ENCODE measurements at regions not wholly inside any gene's neighbourhood (a gene's known extent, or its start where the extent isn't known, plus 50 kb on each side); places are given as distances from the start of the nearest gene placed in this dataset.

- TF ChIP-seq RAD21 (IDR thresholded peaks at IDR 0.05) (no peak), ZBTB33 (IDR thresholded peaks at IDR 0.05) (no peak), GABPA (IDR thresholded peaks at IDR 0.05 in 1 of 2, conservative IDR thresholded peaks at IDR 0.05 in 1 of 2) (no peak), FOXA2 (IDR thresholded peaks at IDR 0.05) (no peak), RXRA (IDR thresholded peaks at IDR 0.05) (no peak), SP1 (IDR thresholded peaks at IDR 0.05) (no peak), FOXA1 (IDR thresholded peaks at IDR 0.05) (no peak)
- TF ChIP-seq, protein P1, sequence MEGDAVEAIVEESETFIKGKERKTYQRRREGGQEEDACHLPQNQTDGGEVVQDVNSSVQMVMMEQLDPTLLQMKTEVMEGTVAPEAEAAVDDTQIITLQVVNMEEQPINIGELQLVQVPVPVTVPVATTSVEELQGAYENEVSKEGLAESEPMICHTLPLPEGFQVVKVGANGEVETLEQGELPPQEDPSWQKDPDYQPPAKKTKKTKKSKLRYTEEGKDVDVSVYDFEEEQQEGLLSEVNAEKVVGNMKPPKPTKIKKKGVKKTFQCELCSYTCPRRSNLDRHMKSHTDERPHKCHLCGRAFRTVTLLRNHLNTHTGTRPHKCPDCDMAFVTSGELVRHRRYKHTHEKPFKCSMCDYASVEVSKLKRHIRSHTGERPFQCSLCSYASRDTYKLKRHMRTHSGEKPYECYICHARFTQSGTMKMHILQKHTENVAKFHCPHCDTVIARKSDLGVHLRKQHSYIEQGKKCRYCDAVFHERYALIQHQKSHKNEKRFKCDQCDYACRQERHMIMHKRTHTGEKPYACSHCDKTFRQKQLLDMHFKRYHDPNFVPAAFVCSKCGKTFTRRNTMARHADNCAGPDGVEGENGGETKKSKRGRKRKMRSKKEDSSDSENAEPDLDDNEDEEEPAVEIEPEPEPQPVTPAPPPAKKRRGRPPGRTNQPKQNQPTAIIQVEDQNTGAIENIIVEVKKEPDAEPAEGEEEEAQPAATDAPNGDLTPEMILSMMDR (IDR thresholded peaks at IDR 0.05; ENCODE audit: low read depth, low read length, missing input control): no peak
- TF ChIP-seq, protein P2, sequence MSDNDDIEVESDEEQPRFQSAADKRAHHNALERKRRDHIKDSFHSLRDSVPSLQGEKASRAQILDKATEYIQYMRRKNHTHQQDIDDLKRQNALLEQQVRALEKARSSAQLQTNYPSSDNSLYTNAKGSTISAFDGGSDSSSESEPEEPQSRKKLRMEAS (IDR thresholded peaks at IDR 0.05): no peak
- TF ChIP-seq, protein P3, sequence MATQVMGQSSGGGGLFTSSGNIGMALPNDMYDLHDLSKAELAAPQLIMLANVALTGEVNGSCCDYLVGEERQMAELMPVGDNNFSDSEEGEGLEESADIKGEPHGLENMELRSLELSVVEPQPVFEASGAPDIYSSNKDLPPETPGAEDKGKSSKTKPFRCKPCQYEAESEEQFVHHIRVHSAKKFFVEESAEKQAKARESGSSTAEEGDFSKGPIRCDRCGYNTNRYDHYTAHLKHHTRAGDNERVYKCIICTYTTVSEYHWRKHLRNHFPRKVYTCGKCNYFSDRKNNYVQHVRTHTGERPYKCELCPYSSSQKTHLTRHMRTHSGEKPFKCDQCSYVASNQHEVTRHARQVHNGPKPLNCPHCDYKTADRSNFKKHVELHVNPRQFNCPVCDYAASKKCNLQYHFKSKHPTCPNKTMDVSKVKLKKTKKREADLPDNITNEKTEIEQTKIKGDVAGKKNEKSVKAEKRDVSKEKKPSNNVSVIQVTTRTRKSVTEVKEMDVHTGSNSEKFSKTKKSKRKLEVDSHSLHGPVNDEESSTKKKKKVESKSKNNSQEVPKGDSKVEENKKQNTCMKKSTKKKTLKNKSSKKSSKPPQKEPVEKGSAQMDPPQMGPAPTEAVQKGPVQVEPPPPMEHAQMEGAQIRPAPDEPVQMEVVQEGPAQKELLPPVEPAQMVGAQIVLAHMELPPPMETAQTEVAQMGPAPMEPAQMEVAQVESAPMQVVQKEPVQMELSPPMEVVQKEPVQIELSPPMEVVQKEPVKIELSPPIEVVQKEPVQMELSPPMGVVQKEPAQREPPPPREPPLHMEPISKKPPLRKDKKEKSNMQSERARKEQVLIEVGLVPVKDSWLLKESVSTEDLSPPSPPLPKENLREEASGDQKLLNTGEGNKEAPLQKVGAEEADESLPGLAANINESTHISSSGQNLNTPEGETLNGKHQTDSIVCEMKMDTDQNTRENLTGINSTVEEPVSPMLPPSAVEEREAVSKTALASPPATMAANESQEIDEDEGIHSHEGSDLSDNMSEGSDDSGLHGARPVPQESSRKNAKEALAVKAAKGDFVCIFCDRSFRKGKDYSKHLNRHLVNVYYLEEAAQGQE (IDR thresholded peaks at IDR 0.05): no peak
Observed at GRCh38 chr13:82654861-82655855, 1227.1 kb downstream of the SLITRK1 start.
